Left lung (tissue), 4 donors: ENCODE measurements at regions not wholly inside any gene's neighbourhood (a gene's known extent, or its start where the extent isn't known, plus 50 kb on each side); places are given as distances from the start of the nearest gene placed in this dataset.

Source experiments
- ATAC-seq: fragments of 200-7000 bp; cut with Tn5 transposase; one replicate; pipeline ENCODE4 v1.9.1; 2020; ENCODE audit warnings: moderate library complexity
- DNase-seq, 4 donors: peaks; one replicate each; pipeline ENCODE4 v3.0.0-alpha.2; 2013 to 2020
- H3K27ac ChIP-seq, 2 donors: fragments of 200-600 bp; sonication (generic) in 1 of 2; one replicate each; pipeline versions ENCODE4 v1.5.0 to v1.8.0; 2020 to 2021
- H3K27me3 ChIP-seq, 2 donors: fragments of 200-600 bp; sonication (generic) in 1 of 2; one replicate each; pipeline versions ENCODE4 v1.5.0 to v1.8.0; 2020 to 2021
- H3K36me3 ChIP-seq, 2 donors: fragments of 200-600 bp; sonication (generic) in 1 of 2; one replicate each; pipeline versions ENCODE4 v1.5.0 to v1.8.0; 2020 to 2021
- H3K4me1 ChIP-seq, 2 donors: fragments of 200-600 bp; one replicate each; pipeline ENCODE4 v1.8.0; 2021
- H3K4me3 ChIP-seq, 2 donors: fragments of 200-600 bp; sonication (generic) in 1 of 2; one replicate each; pipeline versions ENCODE4 v1.5.0 to v1.8.0; 2020 to 2021; ENCODE audit warnings: mild to moderate bottlenecking in 1 of 2
- H3K9me3 ChIP-seq, 2 donors: fragments of 200-600 bp; sonication (generic) in 1 of 2; one replicate each; pipeline versions ENCODE4 v1.5.0 to v1.8.0; 2020 to 2021
- intact Hi-C, 2 donors: fragments of 100-400 bp; cut with DNase I; formaldehyde crosslinking; loops; one replicate each; pipeline versions ENCODE4 v1.11.2 to v1.14.2; 2022
- TF ChIP-seq, protein P1 (sequence below), 2 donors: fragments of 200-600 bp; sonication (generic) in 1 of 2; IDR thresholded peaks; one replicate each; pipeline versions ENCODE4 v1.5.0 to v1.8.0; 2021; ENCODE audit warnings: antibody characterized with exemption in 2 of 2
- donor health status: DM: no; HTN: yes; CAD: no.
- donor health status: DM: no; HTN: no; CAD: no.

DNA sequence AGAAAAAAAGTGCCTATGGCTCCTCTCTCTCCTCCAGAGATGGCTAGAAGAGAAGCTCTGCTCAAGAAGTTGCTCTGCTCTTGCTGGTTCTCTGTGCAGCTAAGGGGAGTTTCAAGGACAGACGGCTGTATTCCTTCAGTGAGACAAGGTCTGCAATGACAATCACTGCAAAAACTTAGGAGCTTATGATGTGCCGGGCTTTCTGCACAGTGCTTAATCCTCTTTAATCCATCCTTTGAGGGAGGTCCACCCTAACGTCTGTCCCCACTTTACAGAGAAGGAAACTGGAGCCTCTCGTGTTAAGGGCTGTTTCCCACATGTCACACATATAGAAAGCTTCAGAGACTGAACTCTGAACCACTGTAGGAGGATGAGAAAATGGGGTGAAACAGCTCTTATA is 260.6 kb downstream of the MEX3B start:
- H3K36me3 ChIP-seq: no peaks in the 10 kb centered on the region
- no peak overlapping the region for H3K27ac ChIP-seq
- intact Hi-C loops: no loop called here
- H3K27me3 ChIP-seq: no peaks in the 10 kb centered on the region
- no peak overlapping the region for H3K4me3 ChIP-seq
- no peaks in the 10 kb centered on the region for H3K4me1 ChIP-seq
- no peaks in the 10 kb centered on the region for H3K9me3 ChIP-seq
- TF ChIP-seq, protein P1, sequence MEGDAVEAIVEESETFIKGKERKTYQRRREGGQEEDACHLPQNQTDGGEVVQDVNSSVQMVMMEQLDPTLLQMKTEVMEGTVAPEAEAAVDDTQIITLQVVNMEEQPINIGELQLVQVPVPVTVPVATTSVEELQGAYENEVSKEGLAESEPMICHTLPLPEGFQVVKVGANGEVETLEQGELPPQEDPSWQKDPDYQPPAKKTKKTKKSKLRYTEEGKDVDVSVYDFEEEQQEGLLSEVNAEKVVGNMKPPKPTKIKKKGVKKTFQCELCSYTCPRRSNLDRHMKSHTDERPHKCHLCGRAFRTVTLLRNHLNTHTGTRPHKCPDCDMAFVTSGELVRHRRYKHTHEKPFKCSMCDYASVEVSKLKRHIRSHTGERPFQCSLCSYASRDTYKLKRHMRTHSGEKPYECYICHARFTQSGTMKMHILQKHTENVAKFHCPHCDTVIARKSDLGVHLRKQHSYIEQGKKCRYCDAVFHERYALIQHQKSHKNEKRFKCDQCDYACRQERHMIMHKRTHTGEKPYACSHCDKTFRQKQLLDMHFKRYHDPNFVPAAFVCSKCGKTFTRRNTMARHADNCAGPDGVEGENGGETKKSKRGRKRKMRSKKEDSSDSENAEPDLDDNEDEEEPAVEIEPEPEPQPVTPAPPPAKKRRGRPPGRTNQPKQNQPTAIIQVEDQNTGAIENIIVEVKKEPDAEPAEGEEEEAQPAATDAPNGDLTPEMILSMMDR (IDR thresholded peaks at IDR 0.05): no peak
- DNase-seq: no peak
- ATAC-seq: no peak

DNA sequence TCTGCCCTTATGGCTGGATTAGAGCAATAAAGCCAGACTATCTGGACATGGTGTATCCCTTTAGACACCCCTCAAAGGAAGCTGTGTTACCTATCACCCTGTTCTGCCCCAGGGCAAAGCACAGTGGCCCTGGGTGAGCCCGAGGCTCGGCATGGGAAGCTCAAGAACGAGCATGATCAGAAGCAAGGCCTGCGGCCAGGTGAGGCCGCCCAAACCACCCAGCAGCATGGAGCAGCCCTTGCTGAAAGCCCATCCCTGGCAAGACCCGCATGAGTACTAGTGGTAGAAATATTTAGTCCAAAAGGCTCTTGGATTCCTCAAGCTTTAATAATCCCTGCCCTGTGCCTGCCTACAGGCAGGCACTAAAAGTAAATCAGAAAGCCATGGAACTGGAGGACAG is 261.1 kb downstream of the MEX3B start:
- ATAC-seq (no peak), DNase-seq (no peak)
- H3K9me3 ChIP-seq: no peaks in the 10 kb centered on the region
- intact Hi-C loops: no loop called here
- H3K27ac ChIP-seq: no peak overlapping the region
- TF ChIP-seq, protein P1 (IDR thresholded peaks at IDR 0.05): no peak
- H3K27me3 ChIP-seq: no peaks in the 10 kb centered on the region
- H3K36me3 ChIP-seq: no peaks in the 10 kb centered on the region
- H3K4me3 ChIP-seq: no peak overlapping the region
- H3K4me1 ChIP-seq: no peaks in the 10 kb centered on the region

DNA sequence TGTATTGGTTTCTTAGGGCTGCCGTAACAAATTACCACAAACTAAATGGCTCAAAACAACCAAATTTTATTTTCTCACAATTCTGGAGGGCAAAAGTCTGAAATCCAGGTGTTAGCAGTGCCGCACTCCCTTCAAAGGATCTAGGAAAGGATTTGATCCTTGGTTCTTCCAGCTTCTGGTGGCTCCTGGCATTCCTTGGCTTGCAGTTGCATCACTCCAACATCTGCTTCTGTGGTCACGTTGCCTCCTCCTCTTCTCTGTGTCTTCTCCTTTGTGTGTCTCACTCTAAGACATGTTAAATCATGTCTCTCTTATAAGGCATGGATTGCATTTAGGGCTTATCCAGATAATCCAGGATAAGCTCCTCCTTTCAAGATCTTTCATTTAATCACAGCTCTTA is 262.2 kb downstream of the MEX3B start:
- no peak overlapping the region for H3K4me3 ChIP-seq
- intact Hi-C loops: no loop called here
- H3K4me1 ChIP-seq: no peaks in the 10 kb centered on the region
- DNase-seq (no peak), ATAC-seq (no peak)
- H3K9me3 ChIP-seq: no peaks in the 10 kb centered on the region
- H3K27me3 ChIP-seq: no peaks in the 10 kb centered on the region
- H3K36me3 ChIP-seq: no peaks in the 10 kb centered on the region
- TF ChIP-seq, protein P1 (IDR thresholded peaks at IDR 0.05): no peak
- H3K27ac ChIP-seq: no peak overlapping the region

DNA sequence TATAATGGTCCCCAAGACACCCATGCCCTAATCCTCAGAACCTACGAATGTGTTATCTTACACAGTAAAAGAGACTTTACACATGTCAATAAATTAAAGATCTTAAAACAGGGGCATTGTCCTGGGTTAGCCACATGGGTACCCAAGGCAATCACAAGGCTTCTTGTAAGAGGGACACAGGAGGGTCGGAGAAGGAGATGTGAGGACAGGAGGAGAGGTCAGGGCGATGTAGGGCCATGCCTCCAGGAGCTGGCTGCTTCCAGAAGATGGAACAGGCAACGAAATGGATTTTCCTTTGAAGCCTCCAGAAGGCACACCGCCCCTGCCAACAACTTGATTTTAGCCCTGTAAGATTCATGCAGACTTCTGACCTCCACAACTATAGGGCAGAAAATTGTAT is 262.7 kb downstream of the MEX3B start:
- intact Hi-C loops: no loop called here
- TF ChIP-seq, protein P1 (IDR thresholded peaks at IDR 0.05): no peak
- Histone ChIP-seq H3K27me3 (no peaks in the 10 kb centered on the region), H3K4me3 (no peak overlapping the region), H3K9me3 (no peaks in the 10 kb centered on the region), H3K27ac (no peak overlapping the region), H3K4me1 (no peaks in the 10 kb centered on the region), H3K36me3 (no peaks in the 10 kb centered on the region)
- ATAC-seq (no peak), DNase-seq (no peak)

DNA sequence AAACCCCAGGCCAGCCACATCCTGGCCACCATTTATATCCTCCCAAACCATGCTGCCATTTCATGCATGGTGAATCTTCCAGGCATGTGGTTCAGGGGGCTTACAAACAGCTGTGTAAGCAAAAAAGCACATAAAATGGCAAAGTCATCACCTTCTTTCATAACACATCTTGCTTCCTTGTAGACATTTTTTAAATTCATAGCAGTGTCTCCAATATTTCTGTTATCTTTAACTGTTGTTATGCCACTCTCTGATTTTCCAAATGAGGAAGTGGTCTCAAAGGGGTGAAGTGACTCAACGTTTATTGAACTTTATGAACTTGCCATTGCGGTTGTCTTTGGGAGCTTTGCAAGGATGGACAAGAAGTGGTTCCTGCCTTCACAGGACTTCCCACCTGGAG is 264.4 kb downstream of the MEX3B start:
- intact Hi-C loops: no loop called here
- no peak for ATAC-seq
- H3K4me3 ChIP-seq: no peak overlapping the region

More for the DNA sequence above, 264.4 kb downstream of the MEX3B start:
- H3K27ac ChIP-seq: no peak overlapping the region
- TF ChIP-seq, protein P1 (IDR thresholded peaks at IDR 0.05): no peak
- H3K27me3 ChIP-seq: no peaks in the 10 kb centered on the region
- no peaks in the 10 kb centered on the region for H3K36me3 ChIP-seq
- no peaks in the 10 kb centered on the region for H3K4me1 ChIP-seq
- H3K9me3 ChIP-seq: no peaks in the 10 kb centered on the region
- no peak for DNase-seq
